C4-2B (cell line): ENCODE measurements at regions not wholly inside any gene's neighbourhood (a gene's known extent, or its start where the extent isn't known, plus 50 kb on each side); places are given as distances from the start of the nearest gene placed in this dataset.

Experiments
- CTCF ChIP-seq: fragments of 450-650 bp; conservative IDR thresholded peaks from 2 replicates; pipeline ENCODE4 v1.5.1; 2017; ENCODE audit warnings: mild to moderate bottlenecking
- ZFX ChIP-seq: fragments of 450-650 bp; IDR thresholded peaks from 2 replicates; pipeline ENCODE4 v1.6.1; 2017

GRCh38 chr3:64321747-64322146, 96.5 kb upstream of the PRICKLE2 start:
- TF ChIP-seq CTCF, result no peak
- no peak for TF ChIP-seq ZFX
